GM18873 (cell line): ENCODE measurements at regions not wholly inside any gene's neighbourhood (a gene's known extent, or its start where the extent isn't known, plus 50 kb on each side); places are given as distances from the start of the nearest gene placed in this dataset.
"Not testable (repeated sequence)": the region's sequence is repeated elsewhere in the genome, so short reads cannot be mapped to it uniquely, and the experiment has no call there.

Source experiments
- ATAC-seq: cut with Tn5 transposase; IDR thresholded peaks from one replicate; pipeline ENCODE4 v1.9.1; 2021; ENCODE audit warnings: mild to moderate bottlenecking, moderate library complexity, moderate number of reproducible peaks; ENCODE audit not compliant: unreplicated experiment, low FRiP score

- no peak for ATAC-seq
These were observed 92.3 kb upstream of the ANKRD10 start for GRCh38 chr13:111007209-111007608.

DNA sequence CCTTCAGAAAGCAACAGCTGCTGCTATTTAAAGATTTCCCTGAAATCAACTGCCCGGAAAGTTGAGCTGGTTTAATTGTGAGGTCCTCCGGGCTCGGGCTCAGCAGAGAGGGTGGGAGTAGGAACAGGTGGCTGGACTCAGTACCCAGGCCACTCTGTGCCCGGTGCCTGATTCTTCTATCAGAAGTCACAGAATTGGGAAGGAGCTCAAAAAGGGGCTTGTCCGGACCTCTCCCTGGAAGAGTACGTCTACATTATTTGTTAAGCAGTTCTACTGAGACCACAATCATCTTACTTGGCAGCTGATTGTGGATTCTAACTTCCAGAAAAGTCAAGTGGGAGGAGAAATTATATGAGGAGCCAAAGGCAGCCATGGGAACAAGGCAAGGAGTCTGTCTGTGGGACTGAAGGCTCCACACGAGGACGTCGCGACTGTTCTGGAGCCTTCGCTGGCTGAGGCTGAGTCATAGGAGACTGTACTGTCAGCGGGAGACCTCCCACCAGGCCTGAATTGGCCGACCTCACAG lies 91.7 kb upstream of the ANKRD10 start:
- ATAC-seq: no peak

- no peak for ATAC-seq
These were observed 91.1 kb upstream of the ANKRD10 start for GRCh38 chr13:111005808-111006505.

DNA sequence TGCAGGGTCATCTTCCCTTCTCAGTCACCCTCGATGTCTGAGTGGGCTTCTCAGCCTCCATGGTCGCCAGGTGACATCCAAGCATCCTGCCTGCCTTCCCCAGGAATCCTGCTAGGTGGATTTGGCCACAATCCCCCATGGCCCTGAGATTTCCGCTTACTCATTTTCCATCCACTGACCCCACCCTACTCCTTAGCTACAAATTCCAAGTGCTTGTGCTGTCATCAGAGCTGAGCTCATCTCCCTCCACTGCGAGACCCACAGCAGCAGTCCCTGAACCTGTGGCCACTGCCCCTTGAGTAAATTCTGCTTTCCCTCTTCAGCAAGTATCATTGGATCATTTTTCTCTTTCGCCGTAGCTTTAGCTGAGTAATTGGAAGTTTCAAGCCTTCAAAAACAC lies 90.5 kb upstream of the ANKRD10 start:
- no peak for ATAC-seq

DNA sequence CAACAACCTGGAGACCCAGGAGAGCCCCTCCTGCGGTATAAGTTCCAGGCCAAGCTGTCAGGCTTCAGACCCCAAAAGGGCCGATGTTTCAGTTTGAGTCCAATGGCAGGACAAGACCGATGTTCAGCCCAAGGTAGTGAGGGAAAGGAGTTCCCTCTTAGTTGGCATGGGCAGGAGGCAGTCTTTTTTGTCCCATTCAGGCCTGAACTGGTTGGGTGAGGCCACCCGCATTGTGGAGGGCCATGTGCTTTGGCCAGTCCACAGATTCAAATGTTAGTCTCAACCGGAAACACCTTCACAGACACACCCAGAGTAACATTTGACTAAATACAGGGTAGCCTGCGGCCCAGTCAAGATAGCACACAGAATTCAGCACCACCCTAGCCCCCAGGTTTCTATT lies 89.6 kb upstream of the ANKRD10 start:
- no peak for ATAC-seq

DNA sequence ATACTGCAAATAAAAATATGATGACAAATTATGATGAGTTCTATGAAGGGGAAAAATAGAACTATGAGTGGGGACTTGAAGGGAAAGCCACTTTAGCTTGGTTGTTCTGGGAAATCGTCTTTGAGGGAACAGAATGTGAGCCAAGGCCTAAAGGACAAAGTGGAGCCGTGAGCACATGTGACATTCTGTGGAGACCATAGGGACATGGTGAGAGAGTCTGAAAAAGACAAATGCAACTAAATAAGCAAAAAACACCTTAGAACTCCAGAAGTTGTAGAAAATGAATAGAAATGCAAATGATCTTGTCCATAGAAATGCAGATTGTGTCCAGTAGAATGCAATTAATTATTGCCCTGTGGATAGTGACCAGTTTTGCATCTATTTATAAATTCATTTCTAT lies 86.8 kb upstream of the ANKRD10 start:
- no peak for ATAC-seq

- no peak for ATAC-seq
These were observed 78.9 kb upstream of the ANKRD10 start for GRCh38 chr13:110993788-110994187.

DNA sequence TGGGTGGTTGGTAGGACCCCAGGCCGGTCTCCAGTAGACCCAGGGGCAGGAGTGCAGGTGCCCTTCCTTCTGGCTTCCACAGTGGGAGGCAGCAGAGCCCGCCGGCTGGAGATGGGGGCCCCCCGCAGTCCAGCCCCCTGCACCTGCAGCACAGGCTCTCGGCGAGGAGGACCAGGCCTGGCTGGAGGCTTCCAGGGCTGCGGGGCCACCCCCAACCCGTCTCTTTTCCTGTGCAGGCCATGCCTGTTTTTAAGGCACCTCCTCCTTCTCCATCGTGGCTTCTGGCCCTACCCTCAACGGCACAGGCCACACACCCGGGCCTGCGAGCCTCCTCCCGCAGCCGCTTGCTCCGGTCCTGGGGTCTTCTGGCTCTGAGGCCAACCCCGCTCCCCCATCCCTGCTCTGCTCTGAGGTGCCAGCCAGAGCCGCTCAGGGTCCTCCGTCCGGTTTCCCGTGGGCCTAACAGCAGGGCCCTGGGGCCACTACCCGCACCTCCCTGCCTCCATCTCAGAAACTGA lies 77.2 kb upstream of the ANKRD10 start:
- ATAC-seq: no peak

DNA sequence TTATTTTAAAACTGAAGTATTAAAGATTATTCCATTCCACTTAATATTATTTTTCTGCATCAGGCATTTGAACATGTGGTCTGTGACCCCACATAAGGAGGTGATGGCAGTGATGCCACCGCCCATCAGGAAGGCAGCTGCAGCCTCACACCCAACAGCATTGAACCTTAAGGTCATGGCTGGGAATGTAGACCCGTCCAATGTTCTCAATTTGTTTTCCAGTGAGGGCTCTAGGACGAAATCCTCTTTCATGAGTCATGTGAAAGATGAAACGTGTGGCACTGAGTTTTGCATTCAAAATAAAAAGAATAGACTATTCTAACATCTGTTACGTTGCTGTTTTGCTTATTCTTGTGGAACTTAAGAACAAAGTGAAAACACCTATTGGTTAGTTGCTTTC lies 74.5 kb upstream of the ANKRD10 start:
- ATAC-seq: no peak

GRCh38 chr13:110985541-110985940 lies 70.7 kb upstream of the ANKRD10 start:
- ATAC-seq: no peak

DNA sequence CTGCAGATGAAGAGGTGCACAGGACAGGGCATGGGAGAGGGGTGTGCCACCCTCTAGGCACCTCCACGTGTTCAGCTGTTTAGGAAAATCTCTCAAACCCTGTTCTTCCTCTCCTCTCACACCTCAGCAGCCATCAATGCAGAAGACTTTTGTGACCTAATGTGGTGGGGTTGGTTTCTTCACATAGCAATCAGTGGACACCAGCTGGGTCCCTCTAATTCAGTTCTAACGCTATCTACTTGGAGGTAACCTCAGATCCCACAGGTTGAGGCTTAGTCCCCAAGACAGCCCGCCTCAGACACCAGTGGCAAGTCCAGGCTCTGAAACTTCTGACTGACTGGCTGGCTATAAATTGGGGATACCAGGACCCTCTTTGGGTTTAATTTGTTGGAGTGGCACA lies 69.9 kb upstream of the ANKRD10 start:
- ATAC-seq: no peak

DNA sequence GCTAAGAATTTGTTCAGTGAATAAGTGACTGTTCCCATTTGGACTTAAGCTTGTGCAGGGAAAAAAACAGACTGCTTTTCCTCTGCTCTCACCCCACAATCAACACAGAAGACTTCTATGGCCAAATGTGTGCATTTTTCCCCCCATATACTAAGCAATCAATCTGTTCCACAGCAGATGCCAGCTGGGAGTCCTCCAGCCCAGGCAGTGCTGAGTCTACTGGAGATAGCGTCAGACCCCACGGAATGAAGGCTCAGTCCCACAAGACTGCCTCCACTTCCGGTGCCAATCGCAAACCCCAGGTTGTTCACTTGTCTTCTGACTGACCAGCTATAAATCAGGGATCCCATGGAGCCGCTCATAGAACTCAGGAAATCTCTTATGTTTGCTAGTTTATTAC lies 69.5 kb upstream of the ANKRD10 start:
- no peak for ATAC-seq

- ATAC-seq: no peak
These were observed 68.4 kb upstream of the ANKRD10 start for GRCh38 chr13:110983241-110983640.

- ATAC-seq: no peak
These were observed 66.5 kb upstream of the ANKRD10 start for GRCh38 chr13:110981379-110981778.

- no peak for ATAC-seq
These were observed 66.1 kb upstream of the ANKRD10 start for GRCh38 chr13:110980921-110981320.

GRCh38 chr13:110979149-110979548 lies 64.3 kb upstream of the ANKRD10 start:
- ATAC-seq: not testable (repeated sequence)

GRCh38 chr13:110978390-110978789 lies 63.5 kb upstream of the ANKRD10 start:
- ATAC-seq: no peak

DNA sequence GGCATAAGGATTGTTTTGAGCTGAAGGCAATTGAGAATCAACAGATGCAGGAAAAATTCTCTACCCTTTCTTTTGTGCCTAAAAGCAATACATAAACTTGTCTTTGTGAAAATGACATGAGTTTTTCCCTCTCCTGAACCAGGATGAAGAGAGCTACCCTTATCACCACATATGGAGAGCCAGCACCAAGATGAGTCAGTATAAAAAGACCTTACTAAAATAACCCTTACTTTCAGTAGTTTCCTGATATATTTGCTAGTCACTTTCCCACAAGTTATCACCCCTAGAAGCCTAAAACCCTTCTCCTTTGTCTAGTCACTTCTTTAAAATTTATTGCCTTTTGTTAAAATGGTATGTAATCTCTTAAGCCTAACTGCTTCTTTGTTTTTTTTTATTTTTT lies 61.9 kb upstream of the ANKRD10 start:
- ATAC-seq: no peak

- no peak for ATAC-seq
These were observed 58.3 kb upstream of the ANKRD10 start for GRCh38 chr13:110973007-110973700.

- ATAC-seq: no peak
These were observed 56.6 kb upstream of the ANKRD10 start for GRCh38 chr13:110971486-110971885.

- ATAC-seq: not testable (repeated sequence)
These were observed 52.4 kb upstream of the ANKRD10 start for GRCh38 chr13:110967156-110967855.
